ENCODE measurements at regions not wholly inside any gene's neighbourhood (a gene's known extent, or its start where the extent isn't known, plus 50 kb on each side); places are given as distances from the start of the nearest gene placed in this dataset.

GRCh38 chr1:56191369-56191768 is 388.0 kb downstream of the PLPP3 start:
- Histone ChIP-seq H3K27me3 (ENCODE audit: insufficient read depth, low read length) (no peaks in the 10 kb centered on the region), H3K18ac (ENCODE audit: insufficient read length, low read depth, low read length) (no peak overlapping the region), H2BK15ac (ENCODE audit: low read depth, low read length) (no peak overlapping the region), H2BK12ac (ENCODE audit: insufficient read length, low read depth, low read length) (no peak overlapping the region), H3K27ac (ENCODE audit: insufficient read length, low read depth, low read length) (no peak overlapping the region), H2AK5ac (ENCODE audit: insufficient read length, low read length) (no peak overlapping the region), H3K4ac (ENCODE audit: low read depth, low read length) (no peak overlapping the region), H3K79me1 (ENCODE audit: insufficient read depth, low read depth, low read length, poor library complexity, severe bottlenecking) (no peaks in the 10 kb centered on the region), H3K9ac (ENCODE audit: extremely low read depth, insufficient read length, low read length) (no peak overlapping the region), H3T11ph (ENCODE audit: low read length) (no peak overlapping the region), H3K23me2 (ENCODE audit: insufficient read length, low read depth, low read length, poor library complexity, severe bottlenecking) (peaks cover 3% of the 10 kb centered on the region), H4K91ac (ENCODE audit: insufficient read length, low read depth, low read length) (no peak overlapping the region), H4K20me1 (ENCODE audit: control insufficient read depth, insufficient read depth, insufficient read length) (no peaks in the 10 kb centered on the region), H3K79me2 (ENCODE audit: insufficient read depth, low read length) (no peaks in the 10 kb centered on the region), H3K14ac (ENCODE audit: insufficient read depth, low read length) (no peak overlapping the region), H3K4me1 (ENCODE audit: insufficient read depth, low read length) (no peaks in the 10 kb centered on the region; the same call in 1 of the 2 replicates), H3K56ac (ENCODE audit: insufficient read length, low read depth, low read length) (no peak overlapping the region), H3K23ac (ENCODE audit: insufficient read length, low read depth, low read length) (no peak overlapping the region), H2BK20ac (ENCODE audit: low read depth, low read length, poor library complexity, severe bottlenecking) (no peak overlapping the region), H4K8ac (replicated peaks; ENCODE audit: insufficient read length, low read depth, low read length) (no peak overlapping the region), H3K9me3 (ENCODE audit: control insufficient read depth, low read depth, low read length) (no peaks in the 10 kb centered on the region), H3K4me2 (ENCODE audit: insufficient read depth, insufficient read length, low read length) (no peak overlapping the region), H2BK120ac (ENCODE audit: low read depth, low read length, poor library complexity, severe bottlenecking) (no peak overlapping the region), H2AFZ (ENCODE audit: low read length) (no peak overlapping the region), H4K5ac (ENCODE audit: insufficient read length, low read depth, low read length) (no peak overlapping the region), H2BK5ac (ENCODE audit: insufficient read length, low read length) (no peak overlapping the region)
- no peaks in the 10 kb centered on the region for H3K36me3 Mint-ChIP-seq (ENCODE audit: insufficient read depth in 1 of 3, low read depth in 3 of 3)
- TF ChIP-seq CTCF (conservative IDR thresholded peaks at IDR 0.05): no peak
- H3K27me3 Mint-ChIP-seq (ENCODE audit: low read depth): no peaks in the 10 kb centered on the region
- no peaks in the 10 kb centered on the region for H3K9me3 Mint-ChIP-seq
- H3K4me3 Mint-ChIP-seq: no peak overlapping the region
- no peak overlapping the region; a peak in 1 of 7 replicates for H3K27ac Mint-ChIP-seq
- no CpG with 5 or more reads among the region's 4 CpGs for WGBS (ENCODE audit: extremely low coverage, insufficient read length, low lambda C conversion rate)
- DNase-seq: no peak
- peaks cover 29 to 38% of the 10 kb centered on the region in 2 experiments for H3K4me1 Mint-ChIP-seq

All from H9 (cell line).